ENCODE measurements at regions not wholly inside any gene's neighbourhood (a gene's known extent, or its start where the extent isn't known, plus 50 kb on each side); places are given as distances from the start of the nearest gene placed in this dataset.
"Not testable (repeated sequence)": the region's sequence is repeated elsewhere in the genome, so short reads cannot be mapped to it uniquely, and the experiment has no call there.

GRCh38 chr14:23894362-23895052 lies 59.1 kb upstream of the DHRS4 start:
- TF ChIP-seq CTCF (IDR thresholded peaks at IDR 0.05; ENCODE audit: unreplicated experiment), result no peak
- CTCF ChIA-PET, result no interaction called here
- no TSS peak for BruUV-seq (replicated peaks)
- intact Hi-C loops (cut with micrococcal nuclease; ENCODE audit: unreplicated experiment), result no loop called here
- no peak for DNase-seq
- Mint-ChIP-seq H3K4me1 (ENCODE audit: low read depth, unreplicated experiment) (no peaks in the 10 kb centered on the region), H3K4me3 (ENCODE audit: low read depth, unreplicated experiment) (no peak overlapping the region), H3K27ac (ENCODE audit: unreplicated experiment) (no peak overlapping the region), H3K9me3 (ENCODE audit: low read depth, unreplicated experiment) (no peaks in the 10 kb centered on the region), H3K36me3 (ENCODE audit: insufficient read depth, unreplicated experiment) (no peaks in the 10 kb centered on the region), H3K27me3 (ENCODE audit: unreplicated experiment) (peaks cover 40% of the 10 kb centered on the region)

- H3K36me3 Mint-ChIP-seq (ENCODE audit: insufficient read depth, unreplicated experiment), result no peaks in the 10 kb centered on the region
- no peaks in the 10 kb centered on the region for H3K9me3 Mint-ChIP-seq (ENCODE audit: low read depth, unreplicated experiment)
- no peak overlapping the region for H3K4me3 Mint-ChIP-seq (ENCODE audit: low read depth, unreplicated experiment)
- H3K27me3 Mint-ChIP-seq (ENCODE audit: unreplicated experiment), result peaks cover 36% of the 10 kb centered on the region
- BruUV-seq (replicated peaks), result no TSS peak
- TF ChIP-seq CTCF (IDR thresholded peaks at IDR 0.05; ENCODE audit: unreplicated experiment), result no peak
- H3K27ac Mint-ChIP-seq (ENCODE audit: unreplicated experiment), result no peak overlapping the region
- H3K4me1 Mint-ChIP-seq (ENCODE audit: low read depth, unreplicated experiment), result no peaks in the 10 kb centered on the region
- intact Hi-C loops (cut with micrococcal nuclease; ENCODE audit: unreplicated experiment), result no loop called here
- CTCF ChIA-PET, result no interaction called here
- no peak for DNase-seq
Observed at GRCh38 chr14:23895053-23895419, 58.5 kb upstream of the DHRS4 start.

- CTCF ChIA-PET, result no interaction called here
- BruUV-seq (replicated peaks), result no TSS peak
- no peak for DNase-seq
- H3K27me3 Mint-ChIP-seq (ENCODE audit: unreplicated experiment), result peaks cover 36% of the 10 kb centered on the region
- H3K4me3 Mint-ChIP-seq (ENCODE audit: low read depth, unreplicated experiment), result no peak overlapping the region
- TF ChIP-seq CTCF (IDR thresholded peaks at IDR 0.05; ENCODE audit: unreplicated experiment), result no peak
- H3K27ac Mint-ChIP-seq (ENCODE audit: unreplicated experiment), result no peak overlapping the region
- intact Hi-C loops (cut with micrococcal nuclease; ENCODE audit: unreplicated experiment), result no loop called here
- H3K9me3 Mint-ChIP-seq (ENCODE audit: low read depth, unreplicated experiment), result no peaks in the 10 kb centered on the region
- H3K36me3 Mint-ChIP-seq (ENCODE audit: insufficient read depth, unreplicated experiment), result no peaks in the 10 kb centered on the region
- no peaks in the 10 kb centered on the region for H3K4me1 Mint-ChIP-seq (ENCODE audit: low read depth, unreplicated experiment)
Observed at GRCh38 chr14:23895480-23895879, 58.1 kb upstream of the DHRS4 start.

GRCh38 chr14:23896609-23897153 lies 56.9 kb upstream of the DHRS4 start:
- BruUV-seq (replicated peaks), result no TSS peak
- no peaks in the 10 kb centered on the region for H3K36me3 Mint-ChIP-seq (ENCODE audit: insufficient read depth, unreplicated experiment)
- peaks cover 38% of the 10 kb centered on the region for H3K27me3 Mint-ChIP-seq (ENCODE audit: unreplicated experiment)
- no peak overlapping the region for H3K4me3 Mint-ChIP-seq (ENCODE audit: low read depth, unreplicated experiment)
- DNase-seq, result no peak
- H3K27ac Mint-ChIP-seq (ENCODE audit: unreplicated experiment), result no peak overlapping the region
- H3K9me3 Mint-ChIP-seq (ENCODE audit: low read depth, unreplicated experiment), result no peaks in the 10 kb centered on the region
- H3K4me1 Mint-ChIP-seq (ENCODE audit: low read depth, unreplicated experiment), result no peaks in the 10 kb centered on the region
- CTCF ChIA-PET, result no interaction called here
- intact Hi-C loops (cut with micrococcal nuclease; ENCODE audit: unreplicated experiment), result no loop called here
- no peak for TF ChIP-seq CTCF (IDR thresholded peaks at IDR 0.05; ENCODE audit: unreplicated experiment)

GRCh38 chr14:23897291-23897690 lies 56.3 kb upstream of the DHRS4 start:
- DNase-seq; BruUV-seq (replicated peaks); H3K36me3 Mint-ChIP-seq (ENCODE audit: insufficient read depth, unreplicated experiment); CTCF ChIA-PET; H3K27ac Mint-ChIP-seq (ENCODE audit: unreplicated experiment); H3K4me3 Mint-ChIP-seq (ENCODE audit: low read depth, unreplicated experiment); intact Hi-C loops (cut with micrococcal nuclease; ENCODE audit: unreplicated experiment); H3K4me1 Mint-ChIP-seq (ENCODE audit: low read depth, unreplicated experiment); H3K9me3 Mint-ChIP-seq (ENCODE audit: low read depth, unreplicated experiment): not testable (repeated sequence)
- peaks cover 37% of the 10 kb centered on the region for H3K27me3 Mint-ChIP-seq (ENCODE audit: unreplicated experiment)

- H3K27me3 Mint-ChIP-seq (ENCODE audit: unreplicated experiment), result peaks cover 31% of the 10 kb centered on the region
- H3K4me1 Mint-ChIP-seq (ENCODE audit: low read depth, unreplicated experiment); H3K9me3 Mint-ChIP-seq (ENCODE audit: low read depth, unreplicated experiment); H3K27ac Mint-ChIP-seq (ENCODE audit: unreplicated experiment); H3K36me3 Mint-ChIP-seq (ENCODE audit: insufficient read depth, unreplicated experiment); BruUV-seq (replicated peaks); intact Hi-C loops (cut with micrococcal nuclease; ENCODE audit: unreplicated experiment); DNase-seq; CTCF ChIA-PET; H3K4me3 Mint-ChIP-seq (ENCODE audit: low read depth, unreplicated experiment): not testable (repeated sequence)
Observed at GRCh38 chr14:23898359-23898758, 55.2 kb upstream of the DHRS4 start.

All from Calu3 (cell line).